ENCODE measurements at regions not wholly inside any gene's neighbourhood (a gene's known extent, or its start where the extent isn't known, plus 50 kb on each side); places are given as distances from the start of the nearest gene placed in this dataset.

DNA sequence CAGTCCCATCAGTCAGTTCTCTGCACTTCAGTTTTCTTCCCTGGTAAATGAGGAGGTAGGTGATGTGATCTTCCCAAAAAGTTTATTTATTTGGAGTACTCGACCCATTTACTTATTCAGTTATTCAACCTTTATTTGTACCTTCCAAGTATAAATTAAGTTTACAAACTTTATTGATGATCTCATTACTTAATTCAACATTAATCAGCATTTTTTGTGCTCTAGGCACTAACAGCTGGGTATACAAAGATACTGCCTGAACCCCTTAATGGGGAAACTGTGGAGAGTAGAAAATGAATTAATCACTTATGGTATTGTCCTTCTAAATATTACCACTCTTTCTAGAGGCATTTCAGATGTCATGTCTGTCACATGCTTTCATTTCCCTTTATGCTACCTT, 293.3 kb downstream of the DLEU7 start:
- DNase-seq (ENCODE audit: low read depth in 4 of 4, low spot score in 1 of 4), result no peak

DNA sequence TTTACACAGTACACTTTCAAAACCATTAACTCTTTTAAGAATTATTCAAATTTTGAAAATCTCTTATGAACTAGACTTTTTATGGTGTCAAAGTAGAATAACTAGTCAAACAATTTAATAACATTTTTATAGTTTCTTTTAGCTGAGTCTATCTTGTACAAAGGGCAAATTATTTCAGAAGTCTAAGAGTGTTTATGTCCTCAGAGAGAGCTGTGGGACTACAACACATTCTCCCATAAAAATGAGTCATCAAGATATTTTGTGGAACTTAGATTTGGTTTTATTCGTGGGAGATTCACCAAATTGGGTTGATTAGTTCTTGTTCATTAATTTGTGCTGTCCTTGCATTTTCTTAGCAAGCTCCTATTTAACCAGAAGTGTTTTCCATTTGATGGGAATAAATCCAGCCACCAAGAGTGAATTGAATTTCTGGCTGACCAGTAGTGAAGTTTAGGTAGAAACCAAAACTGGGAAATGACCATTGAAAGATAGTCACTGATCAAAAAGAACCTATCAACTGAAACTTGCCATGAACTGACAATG, 291.0 kb downstream of the DLEU7 start:
- no peak for DNase-seq (ENCODE audit: low read depth in 4 of 4, low spot score in 1 of 4)

DNA sequence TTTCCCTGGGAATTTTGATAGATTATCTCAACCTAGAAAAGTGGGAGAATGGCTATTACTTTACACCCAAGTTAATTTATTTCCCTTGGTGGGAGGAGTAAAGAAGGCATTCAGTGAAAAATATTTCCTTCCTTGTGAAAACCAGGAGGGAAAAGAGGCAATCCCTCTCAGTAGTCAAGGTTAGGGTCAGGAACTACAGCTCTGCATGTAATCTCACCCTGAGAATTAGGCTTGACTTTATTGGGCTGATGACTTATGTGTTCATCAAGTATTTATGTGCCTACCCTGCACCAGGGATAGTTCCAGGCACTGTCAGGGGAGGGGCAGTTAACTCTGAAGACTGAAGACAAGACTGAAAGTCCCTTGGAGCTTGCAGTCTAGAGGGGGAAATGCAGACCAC, 281.8 kb downstream of the DLEU7 start:
- no peak for DNase-seq (ENCODE audit: low read depth in 4 of 4, low spot score in 1 of 4)

DNA sequence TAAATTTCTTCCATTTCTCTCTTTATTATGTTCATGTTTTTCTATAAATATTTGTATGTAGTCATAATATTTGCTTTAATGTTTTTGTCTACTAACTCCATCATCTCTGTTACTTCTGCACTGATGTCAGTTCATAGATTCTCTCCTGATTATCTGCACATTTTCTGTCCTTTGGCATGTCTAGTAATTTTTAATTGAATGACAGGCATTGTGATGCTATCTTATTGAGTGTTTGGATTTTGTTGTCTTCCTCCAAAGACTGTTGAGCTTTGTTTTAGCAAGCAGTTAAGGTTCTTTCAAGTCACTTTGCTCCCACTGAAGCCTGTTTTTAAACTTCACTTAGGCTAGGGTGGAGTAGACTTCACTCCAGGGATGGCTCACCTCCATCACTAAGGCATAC, 276.8 kb downstream of the DLEU7 start:
- no peak for DNase-seq (ENCODE audit: low read depth in 4 of 4, low spot score in 1 of 4)

DNA sequence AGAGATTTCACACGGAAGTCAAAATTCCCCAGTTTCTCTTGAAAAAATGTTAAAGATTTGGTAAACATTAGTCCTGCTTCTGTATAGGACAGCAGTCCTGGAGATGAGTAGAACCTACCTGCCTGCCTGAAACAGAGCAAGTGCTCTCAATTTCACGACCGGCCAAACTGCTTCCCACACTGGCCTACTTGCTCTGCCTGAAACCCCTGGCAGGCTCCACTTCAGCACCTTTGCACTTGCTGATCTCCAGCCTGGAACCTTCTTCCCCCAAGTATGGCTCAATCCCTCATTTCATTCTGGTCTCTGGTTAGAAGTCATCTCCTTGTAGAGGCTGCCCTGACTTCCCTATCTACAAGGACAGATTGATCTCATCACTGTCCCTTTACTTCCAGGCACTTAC, 271.4 kb downstream of the DLEU7 start:
- no peak for DNase-seq (ENCODE audit: low read depth in 4 of 4, low spot score in 1 of 4)

DNA sequence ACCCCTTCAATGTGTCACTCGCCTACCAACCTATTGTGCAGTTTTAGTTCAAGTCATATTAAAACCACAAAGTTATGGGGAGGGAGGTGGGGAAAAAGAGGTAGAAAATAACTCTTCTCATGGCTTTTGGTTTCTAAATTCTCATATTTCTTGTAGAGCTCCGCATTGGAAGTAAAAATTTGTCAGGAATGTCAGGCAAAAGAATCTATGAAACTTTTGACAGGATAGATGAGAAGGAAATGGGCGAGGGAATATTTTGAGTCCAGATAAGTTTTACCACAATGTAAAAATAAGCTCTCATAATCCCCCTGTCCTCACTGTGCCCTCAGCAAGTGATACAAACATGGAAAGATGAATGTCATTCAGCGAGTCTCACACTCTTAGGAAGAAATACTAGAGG, 270.4 kb downstream of the DLEU7 start:
- DNase-seq (ENCODE audit: low read depth in 4 of 4, low spot score in 1 of 4), result no peak

DNA sequence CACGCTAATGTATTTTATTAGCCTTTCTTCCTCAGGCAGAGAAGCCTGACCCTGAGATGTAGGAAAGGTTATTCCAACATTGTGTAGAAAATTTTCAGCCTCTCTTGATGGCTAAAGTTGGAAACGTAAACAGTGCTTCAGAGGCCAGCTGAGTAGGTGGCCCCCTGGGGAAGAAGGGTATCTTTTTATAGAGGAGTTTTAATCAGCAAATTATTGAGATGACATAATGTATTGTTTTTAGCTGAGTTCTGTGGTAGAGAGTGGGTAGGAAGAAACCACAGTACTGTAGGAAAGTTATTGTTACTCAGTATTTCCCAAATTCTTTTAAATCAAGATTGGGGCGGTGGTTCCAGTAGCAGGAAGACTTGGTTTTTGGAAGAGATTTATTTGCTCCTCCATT, 268.8 kb downstream of the DLEU7 start:
- no peak for DNase-seq (ENCODE audit: low read depth in 4 of 4, low spot score in 1 of 4)

DNA sequence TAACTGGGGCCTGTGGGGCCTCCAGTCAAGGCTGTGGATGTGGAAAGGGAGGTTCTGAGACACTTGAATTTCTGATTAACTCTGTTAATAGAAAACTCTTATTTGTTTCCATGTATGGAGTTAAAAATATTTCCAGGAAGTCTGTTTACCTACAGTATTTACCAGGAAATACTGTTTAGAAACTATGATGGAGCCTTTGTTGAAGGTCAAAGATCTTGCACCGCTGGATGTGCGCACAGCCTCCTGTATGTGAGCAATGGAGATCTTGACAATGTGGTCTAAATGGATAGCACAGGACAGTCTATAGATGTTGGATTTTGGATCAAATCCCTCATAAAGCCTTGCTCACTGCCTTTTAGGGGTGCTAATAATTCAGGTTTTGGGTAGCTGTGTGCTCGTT, 268.4 kb downstream of the DLEU7 start:
- DNase-seq (ENCODE audit: low read depth in 4 of 4, low spot score in 1 of 4), result no peak

DNA sequence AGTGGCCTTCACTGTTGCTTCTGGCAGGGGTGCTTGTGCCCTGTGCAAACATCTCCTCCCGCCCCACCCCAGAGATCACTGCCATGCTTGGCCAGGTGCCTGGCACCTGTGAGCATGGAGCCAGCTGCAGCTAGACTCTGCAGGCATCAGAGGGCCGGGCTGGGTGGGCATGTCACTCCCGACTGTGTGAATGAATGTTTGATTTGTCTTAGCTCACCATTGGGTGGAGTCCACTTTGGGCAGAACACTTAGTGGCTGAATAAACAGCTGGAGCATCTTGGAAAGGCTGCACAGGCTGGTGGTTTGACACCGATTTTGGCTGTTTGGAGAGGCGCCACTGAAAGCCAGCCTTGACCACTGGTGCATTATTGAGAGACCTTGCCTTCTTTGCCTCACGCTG, 267.3 kb downstream of the DLEU7 start:
- DNase-seq (ENCODE audit: low read depth in 4 of 4, low spot score in 1 of 4), result no peak

DNA sequence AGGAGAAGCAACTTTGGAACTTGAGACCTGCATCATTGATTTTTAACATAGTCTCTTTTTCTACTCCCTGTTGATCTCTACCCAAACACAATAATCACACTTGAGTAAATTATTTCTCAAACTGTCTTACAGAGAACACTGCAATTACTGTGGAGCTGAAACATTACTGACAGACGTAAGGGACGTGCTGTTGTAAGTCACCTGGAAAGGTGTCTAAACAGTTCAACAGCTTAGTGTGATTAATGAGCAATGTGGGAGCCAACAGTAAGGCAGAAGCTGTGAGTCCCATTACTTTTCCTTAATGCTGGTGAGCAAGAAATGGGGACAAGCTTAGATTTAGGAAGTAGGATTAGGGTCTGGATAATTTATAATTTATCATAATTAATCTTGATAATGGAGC, 265.7 kb downstream of the DLEU7 start:
- DNase-seq (ENCODE audit: low read depth in 4 of 4, low spot score in 1 of 4), result no peak

DNA sequence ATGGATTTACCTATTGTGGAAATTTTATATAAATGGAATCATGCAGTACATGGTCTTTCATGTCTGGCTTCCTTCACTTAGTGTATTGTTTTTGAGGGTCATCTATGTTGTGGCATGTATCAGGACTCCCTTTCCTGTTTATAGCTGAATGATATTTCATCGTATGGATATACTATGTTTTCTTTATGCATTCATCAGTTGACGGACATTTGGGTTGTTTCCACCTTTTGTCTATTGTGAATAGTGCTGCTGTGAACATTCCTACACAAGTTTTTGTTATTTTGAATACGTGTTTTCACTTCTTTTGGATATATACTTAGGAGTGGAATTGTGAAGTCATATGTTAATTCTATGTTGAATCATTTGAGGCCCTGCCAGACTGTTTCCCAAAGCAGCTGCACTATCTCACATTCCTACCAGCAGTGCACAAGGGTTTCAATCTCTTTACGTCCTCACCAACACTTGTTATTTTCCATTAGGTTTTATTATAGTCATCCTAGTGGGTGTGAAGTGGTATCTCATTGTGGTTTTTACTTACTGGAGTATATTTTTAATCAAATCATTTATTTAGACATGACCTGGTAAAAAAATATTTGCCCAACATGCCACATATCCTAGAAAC, 262.7 kb downstream of the DLEU7 start:
- no peak for DNase-seq (ENCODE audit: low read depth in 4 of 4, low spot score in 1 of 4)

DNA sequence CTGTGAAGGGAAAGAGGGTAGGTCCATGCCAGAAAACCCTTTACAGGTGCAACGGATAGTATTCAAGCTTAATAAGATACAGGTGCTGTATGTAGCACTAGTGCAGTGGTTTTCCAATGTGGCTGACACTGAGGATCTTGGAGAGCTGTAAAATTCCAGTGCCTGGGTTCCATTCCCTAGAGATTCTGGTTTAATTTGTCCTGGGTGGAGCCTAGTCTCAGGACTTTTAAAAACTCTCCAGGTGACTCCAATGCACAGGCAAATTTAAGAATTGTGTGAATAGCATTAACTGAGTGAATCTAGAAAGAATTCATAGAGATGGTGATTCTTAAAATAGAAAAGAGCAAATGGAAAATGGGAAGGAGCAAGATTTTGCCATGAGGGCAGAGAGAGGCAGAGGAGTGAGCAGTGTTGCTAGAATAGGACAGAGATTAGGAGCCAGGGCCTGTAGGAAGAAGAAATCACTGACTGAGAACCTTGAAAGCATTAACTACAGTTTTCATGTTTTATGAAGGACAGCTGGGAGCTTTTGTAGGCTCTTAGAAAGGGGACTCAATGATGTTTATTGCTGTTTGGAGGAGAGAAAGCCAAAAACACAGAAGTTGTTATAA, 261.8 kb downstream of the DLEU7 start:
- DNase-seq (ENCODE audit: low read depth in 4 of 4, low spot score in 1 of 4), result no peak

DNA sequence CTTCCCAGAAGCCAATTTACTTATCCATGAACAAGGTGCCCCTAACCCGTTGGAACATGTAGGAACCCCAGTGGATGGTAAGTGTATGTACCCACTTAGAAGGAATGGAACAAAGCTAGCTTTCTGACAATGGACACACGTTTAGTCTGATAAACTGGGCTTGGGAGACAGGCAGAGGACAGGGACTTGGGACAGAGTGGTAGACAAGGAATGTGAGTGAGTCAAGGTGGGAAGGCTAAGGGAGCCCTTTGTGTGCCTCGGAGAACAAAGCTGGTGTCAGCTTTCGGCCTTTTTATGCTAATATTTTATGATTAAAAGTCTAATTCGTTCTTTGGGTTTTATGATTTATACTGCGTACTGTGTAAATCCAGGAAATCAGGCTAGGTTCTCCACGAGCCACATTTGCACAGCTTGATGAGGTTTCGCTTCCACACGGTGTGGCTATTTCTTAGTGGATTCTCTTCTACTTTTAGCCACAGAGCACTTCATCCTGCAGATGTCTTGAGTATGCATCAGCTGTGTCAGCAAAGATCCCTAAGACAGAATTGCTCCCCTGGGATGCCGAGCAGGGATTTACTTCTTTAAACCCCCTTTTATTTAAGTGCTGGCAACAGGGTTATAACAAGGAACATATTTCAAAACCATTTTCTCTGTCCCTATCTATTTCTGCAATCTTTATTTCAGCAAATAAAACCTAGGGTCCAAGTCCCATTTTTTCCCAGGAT, 258.5 kb downstream of the DLEU7 start:
- no peak for DNase-seq (ENCODE audit: low read depth in 4 of 4, low spot score in 1 of 4)

DNA sequence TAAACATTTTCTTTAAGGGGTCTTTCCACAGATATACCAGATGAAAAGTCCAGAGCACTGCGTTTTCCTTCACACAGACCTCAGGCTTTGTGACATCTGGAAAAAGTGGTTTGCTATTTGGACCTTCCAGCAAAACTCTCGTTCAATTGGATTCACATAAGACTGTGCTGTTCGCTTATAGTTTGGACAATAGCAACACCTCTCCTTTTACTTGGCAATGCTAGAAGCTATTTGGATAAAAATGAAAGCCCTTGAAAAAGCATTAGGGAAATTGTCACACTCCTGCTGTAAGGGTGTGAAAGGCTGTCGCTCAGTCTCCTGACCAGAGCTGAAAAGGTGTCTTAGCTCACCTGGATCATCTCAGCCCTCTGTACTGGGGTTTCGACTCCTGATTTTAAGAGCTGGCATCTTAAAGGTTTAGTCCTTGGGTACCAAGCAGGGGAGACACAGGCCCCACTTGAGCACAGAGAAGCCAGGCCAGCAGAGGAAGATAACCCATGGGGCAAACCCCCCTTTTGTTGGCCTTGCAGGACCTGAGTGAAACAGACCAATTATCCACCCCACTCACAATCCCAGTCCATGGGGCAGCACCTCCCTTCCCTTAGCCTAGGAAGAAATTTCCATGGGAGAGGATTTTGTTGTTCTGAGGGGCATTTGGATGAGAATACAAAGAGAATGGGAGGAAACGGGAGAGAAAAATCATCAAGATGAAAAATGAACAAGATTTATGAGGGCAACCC, 257.6 kb downstream of the DLEU7 start:
- DNase-seq (ENCODE audit: low read depth in 4 of 4, low spot score in 1 of 4), result no peak

DNA sequence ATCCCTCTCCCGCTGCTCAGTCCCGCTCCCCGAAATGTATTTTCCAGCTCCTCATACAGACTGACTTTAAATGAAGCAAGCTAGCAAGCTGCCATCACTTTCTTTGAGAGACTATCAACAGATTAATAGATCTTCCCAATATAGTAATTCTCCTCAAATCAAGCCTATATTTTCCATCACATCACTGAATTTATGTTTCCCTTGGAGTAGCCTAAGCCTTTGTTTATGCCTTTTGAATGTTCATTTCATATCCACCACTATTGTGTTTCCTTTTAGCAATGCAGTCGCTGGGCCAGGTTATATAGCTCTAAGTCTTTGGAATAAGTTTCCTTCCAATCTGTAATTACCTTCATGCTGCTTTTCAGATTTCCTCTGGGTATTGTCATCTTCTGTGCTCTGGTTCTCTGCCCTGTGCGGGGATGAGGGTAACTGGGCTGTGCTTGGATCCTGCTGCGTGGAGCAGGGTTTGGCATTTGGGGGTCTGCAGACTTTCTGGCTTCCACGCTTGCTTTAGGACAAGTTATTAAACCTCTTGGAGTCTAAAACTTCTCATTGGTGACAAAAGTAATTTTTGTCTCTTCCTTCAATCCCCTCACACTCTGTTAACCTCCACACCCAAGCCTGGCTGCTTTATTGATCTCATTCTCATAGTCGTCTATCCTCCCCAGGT, 256.9 kb downstream of the DLEU7 start:
- no peak for DNase-seq (ENCODE audit: low read depth in 4 of 4, low spot score in 1 of 4)

DNA sequence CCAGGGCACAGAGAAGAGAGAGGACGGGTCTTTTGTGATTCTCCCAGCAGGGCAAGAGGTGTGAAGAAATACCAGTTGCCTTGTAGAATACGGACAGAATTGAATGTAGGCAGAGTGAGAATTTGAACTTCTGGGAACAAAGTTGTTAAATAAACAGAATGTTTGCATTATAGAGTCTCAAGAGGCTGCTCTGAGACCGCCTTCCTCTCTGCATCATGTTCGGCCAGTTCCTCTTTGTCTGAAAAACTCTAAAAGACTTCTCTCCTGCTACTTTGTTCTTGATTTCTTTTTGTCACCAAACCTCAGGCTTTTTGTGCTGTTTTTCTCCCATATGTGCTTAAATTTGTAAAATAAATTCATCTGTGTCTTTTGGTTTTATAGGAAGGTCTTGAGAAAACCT, 256.4 kb downstream of the DLEU7 start:
- no peak for DNase-seq (ENCODE audit: low read depth in 4 of 4, low spot score in 1 of 4)

DNA sequence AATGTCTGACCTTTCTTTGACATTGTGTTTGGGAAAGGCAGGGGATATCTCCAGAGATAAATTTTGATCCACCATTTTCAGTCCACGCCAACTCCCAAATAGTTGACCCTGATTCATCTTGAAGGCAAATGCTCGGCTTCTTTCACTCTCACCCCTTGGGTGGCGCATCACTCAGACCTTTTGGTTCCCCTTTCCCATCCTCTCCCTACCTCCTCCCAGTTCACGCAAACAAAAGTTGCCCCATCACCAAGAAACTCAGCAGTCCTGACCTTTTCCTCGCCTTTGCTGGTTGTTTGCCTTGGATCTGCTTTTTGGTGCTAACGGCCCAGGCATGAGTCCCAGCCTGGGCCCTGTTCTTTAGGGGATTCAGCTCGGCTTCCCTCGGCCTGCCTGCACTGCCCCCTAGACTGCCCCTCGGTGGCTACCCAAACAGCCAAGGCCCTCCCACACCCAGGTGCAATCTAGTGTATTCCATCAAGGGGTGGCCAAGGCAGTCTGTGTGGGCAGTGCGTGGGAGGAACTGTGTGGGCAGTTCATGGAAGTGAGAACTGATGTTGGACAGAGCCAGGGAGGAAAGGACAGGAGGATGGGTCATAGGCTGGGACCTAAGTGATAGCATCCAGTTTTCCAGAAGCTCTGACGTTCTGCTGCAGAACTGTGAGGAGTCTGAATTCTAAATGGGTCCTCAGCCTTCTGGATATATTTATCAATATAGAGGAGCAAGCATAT, 255.7 kb downstream of the DLEU7 start:
- DNase-seq (ENCODE audit: low read depth in 4 of 4, low spot score in 1 of 4), result no peak

DNA sequence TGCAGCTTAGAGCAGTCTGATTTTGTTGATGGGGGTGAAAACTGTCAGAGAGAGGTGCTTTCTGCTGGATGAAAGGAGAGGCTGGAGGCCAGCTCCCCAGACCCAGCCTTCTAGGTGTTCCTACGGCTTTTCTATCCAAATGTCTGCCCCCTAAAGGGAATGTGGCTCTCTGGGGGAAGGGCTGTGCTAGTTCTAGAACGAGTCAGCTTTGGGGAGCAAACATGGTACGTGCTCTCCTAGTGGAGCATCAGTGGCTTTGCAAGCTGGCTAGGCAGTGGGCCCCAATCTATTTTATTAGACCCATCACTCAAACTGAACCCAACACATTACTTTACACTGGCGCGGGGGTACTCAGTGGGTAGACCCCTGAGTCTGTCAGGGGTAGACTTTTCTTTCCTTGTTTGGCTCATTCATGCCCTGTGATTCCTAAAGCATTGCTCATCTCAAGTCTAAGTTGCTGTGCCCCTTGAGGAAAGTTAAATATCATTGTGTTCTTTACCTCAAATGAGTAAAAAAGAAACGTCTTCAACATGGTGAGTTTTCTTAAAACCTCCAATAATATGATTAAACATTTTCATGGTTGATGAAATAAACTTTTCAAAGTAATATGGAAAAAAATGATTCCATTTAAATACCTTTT, 254.9 kb downstream of the DLEU7 start:
- DNase-seq (ENCODE audit: low read depth in 4 of 4, low spot score in 1 of 4), result no peak

DNA sequence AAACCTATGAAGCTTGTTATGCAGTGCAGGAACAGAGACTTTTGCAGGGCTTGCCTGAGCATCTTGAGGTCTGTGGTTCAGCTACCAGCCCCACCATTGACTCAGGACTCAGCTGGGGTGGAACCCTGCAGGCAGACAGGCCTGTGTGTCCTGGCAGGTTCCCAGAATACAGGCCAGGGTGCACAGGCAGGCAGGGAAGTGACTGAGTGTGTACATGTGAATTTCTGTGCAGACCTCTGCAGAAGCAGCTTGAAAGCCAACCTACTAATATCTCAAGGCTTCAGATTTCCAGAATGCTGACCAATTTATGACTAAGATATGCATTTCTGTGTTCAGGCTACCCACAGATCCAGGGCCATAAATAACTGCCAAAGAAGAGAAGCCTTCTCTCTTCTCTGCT, 254.4 kb downstream of the DLEU7 start:
- DNase-seq (ENCODE audit: low read depth in 4 of 4, low spot score in 1 of 4), result no peak

DNA sequence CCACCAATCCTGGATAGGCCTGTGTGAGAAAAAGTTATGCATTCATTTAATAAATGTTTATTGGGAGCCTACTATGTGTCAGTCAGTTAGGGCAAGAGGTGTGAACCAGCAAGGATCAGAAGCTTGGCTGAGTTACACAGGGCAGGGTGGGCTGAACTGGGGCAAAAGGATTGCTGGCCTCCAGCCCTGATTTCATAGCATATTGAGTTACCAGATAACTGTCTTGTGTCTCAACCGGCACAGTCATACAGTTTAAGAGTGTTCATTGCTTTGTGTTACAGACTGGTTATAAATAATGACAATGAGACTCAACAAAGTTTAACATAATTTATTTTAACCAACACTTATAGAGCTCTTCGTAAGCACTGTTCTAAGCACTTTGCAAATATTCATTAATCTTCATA, 253.8 kb downstream of the DLEU7 start:
- DNase-seq (ENCODE audit: low read depth in 4 of 4, low spot score in 1 of 4), result no peak
